ENCODE measurements at regions not wholly inside any gene's neighbourhood (a gene's known extent, or its start where the extent isn't known, plus 50 kb on each side); places are given as distances from the start of the nearest gene placed in this dataset.
"Not testable (repeated sequence)": the region's sequence is repeated elsewhere in the genome, so short reads cannot be mapped to it uniquely, and the experiment has no call there.

DNA sequence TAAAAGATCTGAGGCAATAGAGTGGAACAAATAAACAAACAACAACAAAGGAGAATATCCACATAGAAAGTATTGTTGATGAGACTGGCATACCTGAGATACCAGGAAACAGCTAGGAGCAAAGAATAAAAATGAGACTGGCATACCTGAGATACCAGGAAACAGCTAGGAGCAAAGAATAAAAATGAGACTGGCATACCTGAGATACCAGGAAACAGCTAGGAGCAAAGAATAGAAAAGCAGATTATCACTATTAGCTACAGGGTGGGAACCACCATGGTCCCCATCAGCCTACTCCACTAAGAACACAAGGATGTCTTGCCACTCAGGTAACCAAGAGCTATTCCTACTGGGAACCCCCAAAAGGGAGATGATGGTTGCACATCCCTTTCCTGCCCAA lies 230.2 kb upstream of the MMS22L start:
- TF ChIP-seq, protein P1, sequence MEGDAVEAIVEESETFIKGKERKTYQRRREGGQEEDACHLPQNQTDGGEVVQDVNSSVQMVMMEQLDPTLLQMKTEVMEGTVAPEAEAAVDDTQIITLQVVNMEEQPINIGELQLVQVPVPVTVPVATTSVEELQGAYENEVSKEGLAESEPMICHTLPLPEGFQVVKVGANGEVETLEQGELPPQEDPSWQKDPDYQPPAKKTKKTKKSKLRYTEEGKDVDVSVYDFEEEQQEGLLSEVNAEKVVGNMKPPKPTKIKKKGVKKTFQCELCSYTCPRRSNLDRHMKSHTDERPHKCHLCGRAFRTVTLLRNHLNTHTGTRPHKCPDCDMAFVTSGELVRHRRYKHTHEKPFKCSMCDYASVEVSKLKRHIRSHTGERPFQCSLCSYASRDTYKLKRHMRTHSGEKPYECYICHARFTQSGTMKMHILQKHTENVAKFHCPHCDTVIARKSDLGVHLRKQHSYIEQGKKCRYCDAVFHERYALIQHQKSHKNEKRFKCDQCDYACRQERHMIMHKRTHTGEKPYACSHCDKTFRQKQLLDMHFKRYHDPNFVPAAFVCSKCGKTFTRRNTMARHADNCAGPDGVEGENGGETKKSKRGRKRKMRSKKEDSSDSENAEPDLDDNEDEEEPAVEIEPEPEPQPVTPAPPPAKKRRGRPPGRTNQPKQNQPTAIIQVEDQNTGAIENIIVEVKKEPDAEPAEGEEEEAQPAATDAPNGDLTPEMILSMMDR (IDR thresholded peaks at IDR 0.05 in 2 of 3, conservative IDR thresholded peaks at IDR 0.05 in 1 of 3; ENCODE audit: borderline replicate concordance in 1 of 3, insufficient read depth in 1 of 3, low read depth in 2 of 3, low read length in 2 of 3) = not testable (repeated sequence)
- TF ChIP-seq SIN3A (IDR thresholded peaks at IDR 0.05; ENCODE audit: low read depth); EZH2 (IDR thresholded peaks at IDR 0.05); ZNF274 (IDR thresholded peaks at IDR 0.05; ENCODE audit: low read depth, low read length): not testable (repeated sequence)
- TF ChIP-seq, protein P2, sequence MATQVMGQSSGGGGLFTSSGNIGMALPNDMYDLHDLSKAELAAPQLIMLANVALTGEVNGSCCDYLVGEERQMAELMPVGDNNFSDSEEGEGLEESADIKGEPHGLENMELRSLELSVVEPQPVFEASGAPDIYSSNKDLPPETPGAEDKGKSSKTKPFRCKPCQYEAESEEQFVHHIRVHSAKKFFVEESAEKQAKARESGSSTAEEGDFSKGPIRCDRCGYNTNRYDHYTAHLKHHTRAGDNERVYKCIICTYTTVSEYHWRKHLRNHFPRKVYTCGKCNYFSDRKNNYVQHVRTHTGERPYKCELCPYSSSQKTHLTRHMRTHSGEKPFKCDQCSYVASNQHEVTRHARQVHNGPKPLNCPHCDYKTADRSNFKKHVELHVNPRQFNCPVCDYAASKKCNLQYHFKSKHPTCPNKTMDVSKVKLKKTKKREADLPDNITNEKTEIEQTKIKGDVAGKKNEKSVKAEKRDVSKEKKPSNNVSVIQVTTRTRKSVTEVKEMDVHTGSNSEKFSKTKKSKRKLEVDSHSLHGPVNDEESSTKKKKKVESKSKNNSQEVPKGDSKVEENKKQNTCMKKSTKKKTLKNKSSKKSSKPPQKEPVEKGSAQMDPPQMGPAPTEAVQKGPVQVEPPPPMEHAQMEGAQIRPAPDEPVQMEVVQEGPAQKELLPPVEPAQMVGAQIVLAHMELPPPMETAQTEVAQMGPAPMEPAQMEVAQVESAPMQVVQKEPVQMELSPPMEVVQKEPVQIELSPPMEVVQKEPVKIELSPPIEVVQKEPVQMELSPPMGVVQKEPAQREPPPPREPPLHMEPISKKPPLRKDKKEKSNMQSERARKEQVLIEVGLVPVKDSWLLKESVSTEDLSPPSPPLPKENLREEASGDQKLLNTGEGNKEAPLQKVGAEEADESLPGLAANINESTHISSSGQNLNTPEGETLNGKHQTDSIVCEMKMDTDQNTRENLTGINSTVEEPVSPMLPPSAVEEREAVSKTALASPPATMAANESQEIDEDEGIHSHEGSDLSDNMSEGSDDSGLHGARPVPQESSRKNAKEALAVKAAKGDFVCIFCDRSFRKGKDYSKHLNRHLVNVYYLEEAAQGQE (IDR thresholded peaks at IDR 0.05; ENCODE audit: low read depth) = not testable (repeated sequence)

All from HCT116 (cell line).